ENCODE measurements at regions not wholly inside any gene's neighbourhood (a gene's known extent, or its start where the extent isn't known, plus 50 kb on each side); places are given as distances from the start of the nearest gene placed in this dataset.

- Histone ChIP-seq H3K9me3 (no peaks in the 10 kb centered on the region), H3K4me3 (no peak overlapping the region), H3K27ac (no peak overlapping the region), H3K4me1 (no peaks in the 10 kb centered on the region), H3K27me3 (no peaks in the 10 kb centered on the region), H3K36me3 (ENCODE audit: low read depth, missing control alignments) (no peaks in the 10 kb centered on the region)
- no peak for TF ChIP-seq POLR2A (IDR thresholded peaks at IDR 0.05)
- TF ChIP-seq CTCF (IDR thresholded peaks at IDR 0.05): no peak
- intact Hi-C loops (cut with DNase I; ENCODE audit: low total_unique reads): no loop called here
- no peak for DNase-seq
- WGBS, 2 donors: 87 to 89% methylated on average over 2 of the region's 2 CpGs
Observed at GRCh38 chr11:110935018-110935640, 222.9 kb upstream of the ARHGAP20 start.

DNA sequence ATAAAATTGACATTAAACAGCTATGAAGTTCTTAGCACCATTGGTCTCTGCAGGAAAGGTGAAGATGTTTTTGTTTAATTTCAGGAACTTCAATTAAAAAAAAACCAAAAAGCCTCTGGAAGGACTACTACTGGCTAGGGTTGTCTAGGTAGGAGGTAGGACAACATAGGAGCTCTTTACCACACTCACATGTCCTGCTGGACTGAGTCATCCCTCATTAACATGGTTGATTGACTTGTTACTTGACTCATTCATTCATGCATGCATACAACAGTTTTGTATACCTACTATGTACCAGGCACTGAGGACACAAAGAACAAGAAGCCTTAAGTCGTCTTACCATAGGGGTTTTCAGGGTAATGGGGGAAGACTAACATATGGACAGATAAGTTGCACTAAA lies 216.9 kb upstream of the ARHGAP20 start:
- whole genome bisulfite sequencing, 2 donors: 53 to 70% methylated on average over 1 of the region's 1 CpG
- no peak for TF ChIP-seq CTCF (IDR thresholded peaks at IDR 0.05)
- Histone ChIP-seq H3K4me3 (no peak overlapping the region), H3K9me3 (no peaks in the 10 kb centered on the region), H3K27ac (no peak overlapping the region), H3K4me1 (peaks cover 8% of the 10 kb centered on the region), H3K36me3 (ENCODE audit: low read depth, missing control alignments) (no peaks in the 10 kb centered on the region), H3K27me3 (no peaks in the 10 kb centered on the region)
- intact Hi-C loops (cut with DNase I; ENCODE audit: low total_unique reads): no loop called here
- DNase-seq: no peak

DNA sequence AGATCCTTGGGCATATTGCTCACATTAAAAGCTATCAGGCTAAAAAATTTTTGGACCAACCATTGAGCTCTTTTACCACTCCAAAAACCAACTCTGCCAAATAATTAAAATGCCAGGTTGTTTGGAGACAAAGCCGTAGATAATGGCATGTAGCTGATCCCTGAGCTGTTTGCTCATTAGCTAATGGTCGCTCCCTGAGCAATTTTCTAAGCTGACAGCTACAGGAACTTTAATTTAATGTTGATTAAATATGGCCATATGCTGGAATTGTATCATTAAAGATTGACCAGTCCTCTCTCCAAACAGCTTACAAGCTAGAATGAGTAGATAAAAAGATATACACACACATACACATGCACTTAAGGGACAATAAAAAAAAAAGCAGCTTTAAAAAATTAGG lies 216.2 kb upstream of the ARHGAP20 start:
- H3K4me3 ChIP-seq: no peak overlapping the region
- H3K4me1 ChIP-seq: peaks cover 9% of the 10 kb centered on the region
- 82 to 93% methylated on average over 2 of the region's 2 CpGs for WGBS, 2 donors
- TF ChIP-seq POLR2A (IDR thresholded peaks at IDR 0.05) (no peak), CTCF (IDR thresholded peaks at IDR 0.05) (no peak)
- no peaks in the 10 kb centered on the region for H3K9me3 ChIP-seq
- no peaks in the 10 kb centered on the region for H3K27me3 ChIP-seq
- no peak overlapping the region for H3K27ac ChIP-seq
- H3K36me3 ChIP-seq (ENCODE audit: low read depth, missing control alignments): no peaks in the 10 kb centered on the region
- intact Hi-C loops (cut with DNase I; ENCODE audit: low total_unique reads): no loop called here
- no peak for DNase-seq

- 43 to 45% methylated on average over 3 of the region's 3 CpGs for WGBS, 2 donors
- DNase-seq: peak; percentile 43
- Histone ChIP-seq H3K36me3 (ENCODE audit: low read depth, missing control alignments) (no peaks in the 10 kb centered on the region), H3K4me1 (peaks cover 30% of the 10 kb centered on the region), H3K9me3 (no peaks in the 10 kb centered on the region), H3K27ac (peak overlapping the region in 1 of 2 donors; percentile 59), H3K4me3 (no peak overlapping the region), H3K27me3 (no peaks in the 10 kb centered on the region)
- intact Hi-C loops (cut with DNase I; ENCODE audit: low total_unique reads): no loop called here
- TF ChIP-seq POLR2A (IDR thresholded peaks at IDR 0.05): no peak
- TF ChIP-seq CTCF (IDR thresholded peaks at IDR 0.05): no peak
Observed at GRCh38 chr11:110921742-110922521, 209.7 kb upstream of the ARHGAP20 start.

Data from testis (tissue), 2 donors.